Neuronal stem cell (in vitro differentiated cells): ENCODE measurements at regions not wholly inside any gene's neighbourhood (a gene's known extent, or its start where the extent isn't known, plus 50 kb on each side); places are given as distances from the start of the nearest gene placed in this dataset.

Experiments
- DNase-seq: peaks from one replicate; pipeline ENCODE4 v3.0.0-alpha.2; 2013; ENCODE audit warnings: low spot score
- H2AFZ ChIP-seq: one replicate; pipeline ENCODE4 v1.6.1; 2013; ENCODE audit warnings: mild to moderate bottlenecking, low read length, inconsistent platforms
- H2AK5ac ChIP-seq: 2 replicates; pipeline ENCODE4 v1.6.1; 2013; ENCODE audit warnings: low read depth, mild to moderate bottlenecking, inconsistent platforms, low read length, moderate library complexity, mixed read lengths
- H2BK120ac ChIP-seq: 2 replicates; pipeline ENCODE4 v1.6.1; 2013; ENCODE audit warnings: low read depth, mild to moderate bottlenecking, inconsistent platforms, low read length, moderate library complexity, mixed read lengths
- H2BK12ac ChIP-seq: one replicate; pipeline ENCODE4 v1.6.1; 2013; ENCODE audit warnings: low read length, inconsistent platforms
- H2BK15ac ChIP-seq: 2 replicates; pipeline ENCODE4 v1.6.1; 2013; ENCODE audit warnings: mild to moderate bottlenecking, low read length, inconsistent platforms, mixed read lengths
- H2BK5ac ChIP-seq: one replicate; pipeline ENCODE4 v1.6.1; 2013; ENCODE audit warnings: inconsistent platforms, mild to moderate bottlenecking, low read length, moderate library complexity
- H3K14ac ChIP-seq: one replicate; pipeline ENCODE4 v1.6.1; 2013; ENCODE audit warnings: low read length, inconsistent platforms
- H3K18ac ChIP-seq: 2 replicates; pipeline ENCODE4 v1.6.1; 2013; ENCODE audit warnings: low read length, inconsistent platforms
- H3K23ac ChIP-seq: 2 replicates; pipeline ENCODE4 v1.6.1; 2013; ENCODE audit warnings: low read depth, mild to moderate bottlenecking, mixed read lengths, low read length, inconsistent platforms; ENCODE audit not compliant: poor library complexity
- H3K27ac ChIP-seq: replicated peaks from 3 replicates; pipeline ENCODE4 v1.5.1; 2013; ENCODE audit warnings: low read length, inconsistent platforms
- H3K27me3 ChIP-seq, 3 experiments: 2 replicates each; pipeline ENCODE4 v1.6.1; 2013; ENCODE audit warnings: low read length in 3 of 3, mild to moderate bottlenecking in 2 of 3, inconsistent platforms in 1 of 3, low read depth in 1 of 3, mixed read lengths in 1 of 3, moderate library complexity in 1 of 3; ENCODE audit not compliant: control insufficient read depth in 3 of 3, insufficient read depth in 3 of 3
- H3K36me3 ChIP-seq, 2 donors: replicated peaks in 1 of 2; 2 replicates each; pipeline ENCODE4 v1.6.1; 2013; ENCODE audit warnings: low read length in 2 of 2; ENCODE audit not compliant: control insufficient read depth in 2 of 2, insufficient read depth in 2 of 2
- H3K4ac ChIP-seq: 2 replicates; pipeline ENCODE4 v1.6.1; 2013; ENCODE audit warnings: inconsistent platforms, mild to moderate bottlenecking, low read length, moderate library complexity
- H3K4me1 ChIP-seq, 2 donors: 1 replicate in 1 of 2; 2 replicates in 1 of 2; pipeline ENCODE4 v1.6.1; 2013; ENCODE audit warnings: low read length in 2 of 2, low read depth in 1 of 2; ENCODE audit not compliant: control insufficient read depth in 2 of 2, insufficient read depth in 1 of 2
- H3K4me2 ChIP-seq: one replicate; pipeline ENCODE4 v1.6.1; 2013; ENCODE audit warnings: mild to moderate bottlenecking, low read length, inconsistent platforms; ENCODE audit not compliant: insufficient read depth, poor library complexity, severe bottlenecking
- H3K4me3 ChIP-seq, 2 donors: 2 replicates each; pipeline ENCODE4 v1.5.1; 2013; ENCODE audit warnings: low read length in 2 of 2, mild to moderate bottlenecking in 2 of 2, inconsistent platforms in 1 of 2, moderate library complexity in 1 of 2
- H3K79me1 ChIP-seq: one replicate; pipeline ENCODE4 v1.6.1; 2013; ENCODE audit warnings: low read depth, mild to moderate bottlenecking, inconsistent platforms, low read length, moderate library complexity
- H3K9ac ChIP-seq: one replicate; pipeline ENCODE4 v1.6.1; 2013; ENCODE audit warnings: mild to moderate bottlenecking, low read depth, low read length, inconsistent platforms; ENCODE audit not compliant: poor library complexity
- H3K9me3 ChIP-seq, 2 donors: replicated peaks in 1 of 2; 2 replicates each; pipeline versions ENCODE3 to v1.6.1; 2013; ENCODE audit warnings: low read length in 2 of 2, mild to moderate bottlenecking in 2 of 2, inconsistent platforms in 1 of 2, low read depth in 1 of 2, mixed read lengths in 1 of 2, moderate library complexity in 1 of 2; ENCODE audit not compliant: control insufficient read depth in 2 of 2, insufficient read depth in 1 of 2
- H4K8ac ChIP-seq: one replicate; pipeline ENCODE4 v1.6.1; 2013; ENCODE audit warnings: low read depth, mild to moderate bottlenecking, inconsistent platforms, low read length, moderate library complexity
- H4K91ac ChIP-seq: one replicate; pipeline ENCODE4 v1.6.1; 2013; ENCODE audit warnings: low read length, low read depth, mild to moderate bottlenecking, inconsistent platforms; ENCODE audit not compliant: poor library complexity
- whole genome bisulfite sequencing, 2 donors: extraction: QIAGEN DNeasy Blood & Tissue Kit; methylation state at CpG; one replicate each; pipeline ENCODE4 v1.1.7; 2013; ENCODE audit warnings: missing lambda C conversion rate in 2 of 2, mixed read lengths in 1 of 2; ENCODE audit not compliant: insufficient read length in 2 of 2, insufficient replicate concordance in 1 of 2; ENCODE audit errors: extremely low coverage in 2 of 2; 5-methylcytosine and 5-hydroxymethylcytosine counted together

DNA sequence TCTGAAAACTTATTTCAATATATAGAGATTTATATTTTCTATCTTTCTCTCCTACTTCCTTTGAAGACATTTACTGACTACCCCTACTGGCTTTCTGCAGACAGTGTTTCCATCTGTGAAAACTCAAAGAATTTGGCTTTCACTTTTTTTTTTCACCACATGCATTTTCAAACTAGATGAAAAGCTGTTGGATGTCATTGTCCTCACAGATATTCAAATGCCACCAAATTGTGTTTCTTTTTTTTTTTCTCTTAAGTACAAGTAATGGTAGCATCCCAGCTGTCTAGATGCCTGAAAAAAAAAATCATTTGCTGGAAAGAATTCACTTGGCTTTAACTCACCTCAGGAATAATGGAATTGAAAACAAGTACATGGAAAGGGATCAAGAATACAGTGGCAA, 2258.6 kb upstream of the ACO1 start:
- no peaks in the 10 kb centered on the region for H3K4me1 ChIP-seq
- H3K4ac ChIP-seq, result no peak overlapping the region
- H3K4me2 ChIP-seq, result no peak overlapping the region
- H3K4me3 ChIP-seq, result no peak overlapping the region
- no peak overlapping the region for H2AFZ ChIP-seq
- no peak overlapping the region for H3K18ac ChIP-seq
- no peak for DNase-seq
- no peak overlapping the region for H3K23ac ChIP-seq
- no peak overlapping the region for H2BK12ac ChIP-seq
- no peaks in the 10 kb centered on the region for H3K36me3 ChIP-seq
- no peak overlapping the region for H3K27ac ChIP-seq
- no peak overlapping the region for H2BK15ac ChIP-seq
- H2BK5ac ChIP-seq, result no peak overlapping the region
- no peak overlapping the region for H2BK120ac ChIP-seq
- no peaks in the 10 kb centered on the region for H3K79me1 ChIP-seq
- H2AK5ac ChIP-seq, result no peak overlapping the region
- H3K9me3 ChIP-seq, result no peaks in the 10 kb centered on the region
- H3K27me3 ChIP-seq, result no peaks in the 10 kb centered on the region
- no peak overlapping the region for H3K14ac ChIP-seq
- H4K91ac ChIP-seq, result no peak overlapping the region
- H4K8ac ChIP-seq, result no peak overlapping the region
- no peak overlapping the region for H3K9ac ChIP-seq

DNA sequence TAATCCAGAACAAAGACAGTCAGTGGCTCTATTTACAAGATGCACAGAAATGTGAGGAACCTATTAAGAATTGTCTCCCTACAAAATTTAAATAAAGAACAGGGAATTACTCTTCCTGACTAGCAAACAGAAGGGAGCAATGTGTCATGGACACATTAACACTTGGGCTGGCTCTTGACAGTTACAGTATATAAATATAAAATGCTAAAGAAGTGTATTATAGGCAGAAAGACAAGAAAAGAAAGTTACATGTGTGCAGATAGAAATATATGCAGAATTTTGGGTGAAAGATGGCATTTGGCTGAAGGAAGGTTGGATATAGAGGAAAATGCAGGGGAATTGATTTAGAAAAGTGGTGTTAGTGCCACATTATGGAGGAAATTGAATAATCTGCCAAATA, 2257.1 kb upstream of the ACO1 start:
- Histone ChIP-seq H2AFZ (no peak overlapping the region), H3K4me1 (no peaks in the 10 kb centered on the region), H3K27me3 (no peaks in the 10 kb centered on the region), H3K9ac (no peak overlapping the region), H3K18ac (no peak overlapping the region), H3K27ac (no peak overlapping the region), H3K4me3 (no peak overlapping the region), H3K36me3 (no peaks in the 10 kb centered on the region), H3K79me1 (no peaks in the 10 kb centered on the region), H2BK120ac (no peak overlapping the region), H3K9me3 (no peaks in the 10 kb centered on the region), H3K23ac (no peak overlapping the region), H2BK15ac (no peak overlapping the region), H3K4me2 (no peak overlapping the region), H3K14ac (no peak overlapping the region), H4K91ac (no peak overlapping the region), H3K4ac (no peak overlapping the region), H4K8ac (no peak overlapping the region), H2BK5ac (no peak overlapping the region), H2AK5ac (no peak overlapping the region), H2BK12ac (no peak overlapping the region)
- no peak for DNase-seq

DNA sequence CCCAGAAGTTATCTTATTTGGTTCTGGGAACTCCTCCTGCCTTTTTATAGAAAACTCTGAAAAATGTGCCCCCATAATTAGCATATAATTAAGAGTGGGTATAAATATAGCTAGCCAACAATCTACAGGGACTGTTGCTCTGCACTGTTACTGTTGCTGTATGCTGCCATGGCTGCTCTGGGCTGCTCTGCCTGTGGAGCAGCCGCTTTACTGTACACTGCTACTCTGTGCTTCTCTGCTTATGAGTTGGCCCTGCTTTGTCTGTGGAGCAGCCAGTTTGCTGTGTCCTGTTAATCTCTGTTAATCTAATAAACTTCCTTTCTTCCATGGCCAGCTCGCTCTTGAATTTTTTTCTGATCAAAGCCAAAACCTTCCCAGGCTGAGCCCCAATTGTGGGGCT, 2244.0 kb upstream of the ACO1 start:
- Histone ChIP-seq H2BK5ac (no peak overlapping the region), H3K9ac (no peak overlapping the region), H3K23ac (no peak overlapping the region), H3K4ac (no peak overlapping the region), H2BK120ac (no peak overlapping the region), H3K9me3 (no peaks in the 10 kb centered on the region), H3K4me2 (no peak overlapping the region), H3K14ac (no peak overlapping the region), H2BK12ac (no peak overlapping the region), H3K79me1 (no peaks in the 10 kb centered on the region), H3K4me3 (no peak overlapping the region), H2AFZ (no peak overlapping the region), H3K4me1 (no peaks in the 10 kb centered on the region), H2BK15ac (no peak overlapping the region), H2AK5ac (no peak overlapping the region), H4K8ac (no peak overlapping the region), H3K18ac (no peak overlapping the region), H4K91ac (no peak overlapping the region), H3K36me3 (no peaks in the 10 kb centered on the region), H3K27ac (no peak overlapping the region), H3K27me3 (no peaks in the 10 kb centered on the region)
- no CpG with 5 or more reads among the region's 2 CpGs for WGBS, 2 donors
- no peak for DNase-seq

DNA sequence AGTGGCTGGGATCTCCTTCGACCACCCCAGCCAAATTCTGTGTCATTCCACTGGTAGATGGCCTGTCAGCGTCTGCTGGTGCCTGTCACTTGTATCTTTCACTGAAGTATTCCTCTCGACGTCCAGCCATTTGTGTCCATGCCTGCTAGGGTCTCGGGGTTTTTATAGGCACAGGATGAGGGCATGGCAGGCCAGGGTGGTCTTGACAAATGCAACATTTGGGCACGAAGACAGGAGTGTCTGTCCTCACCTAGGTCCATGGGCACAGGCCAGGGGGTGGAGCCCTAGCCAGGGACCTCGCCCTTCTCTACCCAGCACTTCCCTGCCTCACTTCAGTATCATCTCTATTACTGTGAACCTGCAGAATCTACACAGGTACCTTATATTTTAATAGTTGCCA, 2223.9 kb upstream of the ACO1 start:
- no peak overlapping the region for H2BK120ac ChIP-seq
- H3K18ac ChIP-seq, result no peak overlapping the region
- H3K27me3 ChIP-seq, result no peaks in the 10 kb centered on the region
- no peak overlapping the region for H4K8ac ChIP-seq
- no CpG with 5 or more reads among the region's 7 CpGs for WGBS, 2 donors
- H2AFZ ChIP-seq, result no peak overlapping the region
- no peak overlapping the region for H4K91ac ChIP-seq
- no peak overlapping the region for H3K4me2 ChIP-seq
- no peak overlapping the region for H2BK15ac ChIP-seq
- H3K27ac ChIP-seq, result no peak overlapping the region
- no peaks in the 10 kb centered on the region for H3K79me1 ChIP-seq
- no peak overlapping the region for H2BK5ac ChIP-seq
- DNase-seq, result no peak
- no peak overlapping the region for H3K23ac ChIP-seq
- no peaks in the 10 kb centered on the region for H3K36me3 ChIP-seq
- no peak overlapping the region for H3K14ac ChIP-seq
- H3K4me3 ChIP-seq, result no peak overlapping the region
- H3K4me1 ChIP-seq, result peaks cover 3 to 5% of the 10 kb centered on the region in 2 donors
- no peak overlapping the region for H2AK5ac ChIP-seq
- no peak overlapping the region for H3K4ac ChIP-seq
- no peaks in the 10 kb centered on the region for H3K9me3 ChIP-seq
- no peak overlapping the region for H3K9ac ChIP-seq
- H2BK12ac ChIP-seq, result no peak overlapping the region
